Stimulated activated naive B cell treated with anti-CD40 and anti-IgM and Interleukin-4, amounts not matched to agents 10 μg/mL and 1 μg/mL and 100 μg/mL, for 72 hours (primary cell): ENCODE measurements at regions not wholly inside any gene's neighbourhood (a gene's known extent, or its start where the extent isn't known, plus 50 kb on each side); places are given as distances from the start of the nearest gene placed in this dataset.
"Not testable (repeated sequence)": the region's sequence is repeated elsewhere in the genome, so short reads cannot be mapped to it uniquely, and the experiment has no call there.

Experiments
- ATAC-seq, 2 donors: fragments of 150-1000 bp; cut with Tn5 transposase; replicated peaks; 2 replicates each; pipeline ENCODE4 v1.10.0; 2021; ENCODE audit warnings: moderate library complexity in 1 of 2
- DNase-seq: peaks from one replicate; pipeline ENCODE4 v3.0.0; 2021
- H3K27ac Mint-ChIP-seq: one replicate; pipeline ENCODE4 v1.8.0; 2022; ENCODE audit warnings: mild to moderate bottlenecking, mixed read lengths
- H3K27me3 Mint-ChIP-seq, 2 donors: one replicate each; pipeline ENCODE4 v1.8.0; 2022; ENCODE audit warnings: mixed read lengths in 2 of 2
- H3K36me3 Mint-ChIP-seq, 2 donors: one replicate each; pipeline ENCODE4 v1.8.0; 2022; ENCODE audit warnings: mixed read lengths in 2 of 2, mild to moderate bottlenecking in 1 of 2
- H3K4me1 Mint-ChIP-seq, 2 donors: one replicate each; pipeline ENCODE4 v1.8.0; 2022; ENCODE audit warnings: mixed read lengths in 2 of 2, mild to moderate bottlenecking in 1 of 2
- H3K4me3 Mint-ChIP-seq, 2 donors: one replicate each; pipeline ENCODE4 v1.8.0; 2022; ENCODE audit warnings: mild to moderate bottlenecking in 2 of 2, mixed read lengths in 2 of 2, moderate library complexity in 1 of 2
- H3K9me3 Mint-ChIP-seq, 2 donors: one replicate each; pipeline ENCODE4 v1.8.0; 2022; ENCODE audit warnings: mixed read lengths in 2 of 2, mild to moderate bottlenecking in 1 of 2

GRCh38 chr17:30601984-30602383, 124.8 kb downstream of the GOSR1 start:
- not testable (repeated sequence) for ATAC-seq, H3K9me3 Mint-ChIP-seq, DNase-seq, H3K27ac Mint-ChIP-seq, H3K27me3 Mint-ChIP-seq, H3K36me3 Mint-ChIP-seq
- Mint-ChIP-seq H3K4me1 (peaks cover 13 to 26% of the 10 kb centered on the region in 2 donors), H3K4me3 (peak overlapping the region; percentile 65 to 78)

GRCh38 chr17:30600830-30601494, 123.8 kb downstream of the GOSR1 start:
- ATAC-seq (peak; percentile 20 to 21), DNase-seq (peak; percentile 24)
- H3K4me1 Mint-ChIP-seq: peaks cover 13 to 26% of the 10 kb centered on the region in 2 donors
- peaks cover 0 to 3% of the 10 kb centered on the region in 2 donors for H3K36me3 Mint-ChIP-seq
- H3K27ac Mint-ChIP-seq: peak overlapping the region; percentile 95
- H3K27me3 Mint-ChIP-seq: no peaks in the 10 kb centered on the region
- H3K4me3 Mint-ChIP-seq: peak overlapping the region; percentile 97 to 99
- H3K9me3 Mint-ChIP-seq: peaks cover 0 to 2% of the 10 kb centered on the region in 2 donors

DNA sequence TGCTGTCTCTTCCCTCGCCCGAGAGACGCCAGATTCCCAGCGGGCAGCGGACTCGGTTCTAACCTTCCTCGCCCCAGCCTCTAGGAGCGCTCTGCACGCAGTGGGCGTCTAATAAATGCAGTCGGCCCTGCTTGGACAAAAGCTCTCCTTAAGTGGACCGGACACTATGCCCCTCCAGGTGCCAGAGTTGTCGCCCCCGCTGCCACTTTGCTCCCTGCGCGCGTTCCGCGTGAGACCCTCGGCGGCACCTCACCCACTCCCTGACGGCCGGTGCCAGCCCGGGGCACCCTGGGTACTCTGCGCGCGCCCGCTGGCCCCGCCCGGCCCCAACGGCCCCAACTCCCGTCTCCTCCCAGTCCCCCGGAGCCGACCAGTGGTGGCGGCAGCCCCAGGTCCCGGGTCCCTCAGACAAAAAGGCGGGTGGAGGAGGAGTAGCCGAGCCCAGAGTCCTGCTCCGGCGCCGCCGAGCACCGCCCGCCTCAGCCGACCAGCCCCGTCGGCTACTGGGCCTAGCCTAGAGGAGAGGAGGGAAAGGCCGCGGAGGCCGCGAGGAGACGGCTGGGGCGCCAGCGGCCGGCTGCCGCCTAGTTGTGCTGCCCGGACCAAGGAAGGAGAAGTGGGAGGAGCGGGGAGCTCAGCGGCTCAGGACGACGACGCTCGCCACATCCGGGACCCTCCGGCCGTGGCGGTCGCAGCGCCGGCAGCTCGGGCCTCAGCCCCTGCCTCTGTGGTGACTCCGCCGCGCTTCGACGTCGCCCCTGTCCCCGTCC, 123.0 kb downstream of the GOSR1 start:
- H3K4me3 Mint-ChIP-seq: peak overlapping the region; percentile 97 to 99
- H3K4me1 Mint-ChIP-seq: peaks cover 13 to 25% of the 10 kb centered on the region in 2 donors
- DNase-seq (peak; percentile 79), ATAC-seq (peak; percentile 92 to 94)
- H3K27me3 Mint-ChIP-seq: no peaks in the 10 kb centered on the region
- H3K9me3 Mint-ChIP-seq: peaks cover 0 to 4% of the 10 kb centered on the region in 2 donors
- H3K27ac Mint-ChIP-seq: peak overlapping the region; percentile 96
- peaks cover 0 to 3% of the 10 kb centered on the region in 2 donors for H3K36me3 Mint-ChIP-seq

- H3K4me3 Mint-ChIP-seq: peak overlapping the region; percentile 97 to 99
- H3K36me3 Mint-ChIP-seq: no peaks in the 10 kb centered on the region
- peak overlapping the region; percentile 96 for H3K27ac Mint-ChIP-seq
- H3K27me3 Mint-ChIP-seq: no peaks in the 10 kb centered on the region
- peaks cover 0 to 6% of the 10 kb centered on the region in 2 donors for H3K9me3 Mint-ChIP-seq
- peak in 1 of 2 donors; percentile 0 for ATAC-seq
- peaks cover 10 to 19% of the 10 kb centered on the region in 2 donors for H3K4me1 Mint-ChIP-seq
- peak; percentile 8 for DNase-seq
These were observed 122.3 kb downstream of the GOSR1 start for GRCh38 chr17:30599428-30600059.

- Mint-ChIP-seq H3K27ac (no peak overlapping the region), H3K4me1 (peaks cover 7 to 19% of the 10 kb centered on the region in 2 donors)
These were observed 120.6 kb downstream of the GOSR1 start for GRCh38 chr17:30597776-30598288.

GRCh38 chr17:30596948-30597775, 120.0 kb downstream of the GOSR1 start:
- not testable (repeated sequence) for ATAC-seq, H3K27ac Mint-ChIP-seq
- H3K4me1 Mint-ChIP-seq: peaks cover 7 to 19% of the 10 kb centered on the region in 2 donors

More at GRCh38 chr17:30597776-30598288, 120.6 kb downstream of the GOSR1 start:
- H3K36me3 Mint-ChIP-seq: no peaks in the 10 kb centered on the region
- H3K9me3 Mint-ChIP-seq: peaks cover 0 to 6% of the 10 kb centered on the region in 2 donors
- no peak for ATAC-seq
- H3K4me3 Mint-ChIP-seq: no peak overlapping the region
- no peaks in the 10 kb centered on the region for H3K27me3 Mint-ChIP-seq
- no peak for DNase-seq

GRCh38 chr17:30594953-30595371, 117.8 kb downstream of the GOSR1 start:
- not testable (repeated sequence) for H3K27me3 Mint-ChIP-seq, H3K4me3 Mint-ChIP-seq, H3K36me3 Mint-ChIP-seq, DNase-seq, H3K4me1 Mint-ChIP-seq, H3K9me3 Mint-ChIP-seq, ATAC-seq, H3K27ac Mint-ChIP-seq

More at GRCh38 chr17:30596948-30597775, 120.0 kb downstream of the GOSR1 start:
- H3K36me3 Mint-ChIP-seq, H3K9me3 Mint-ChIP-seq, H3K27me3 Mint-ChIP-seq, H3K4me3 Mint-ChIP-seq, DNase-seq: not testable (repeated sequence)

- H3K36me3 Mint-ChIP-seq: no peaks in the 10 kb centered on the region
- no peak overlapping the region for H3K27ac Mint-ChIP-seq
- no peak overlapping the region for H3K4me3 Mint-ChIP-seq
- H3K9me3 Mint-ChIP-seq: peaks cover 0 to 6% of the 10 kb centered on the region in 2 donors
- no peak for DNase-seq
- peaks cover 2 to 4% of the 10 kb centered on the region in 2 donors for H3K4me1 Mint-ChIP-seq
- ATAC-seq: no peak
- H3K27me3 Mint-ChIP-seq: no peaks in the 10 kb centered on the region
These were observed 117.2 kb downstream of the GOSR1 start for GRCh38 chr17:30594223-30594952.

GRCh38 chr17:30590081-30590733, 113.0 kb downstream of the GOSR1 start:
- no peak for ATAC-seq
- Mint-ChIP-seq H3K9me3 (peaks cover 0 to 1% of the 10 kb centered on the region in 2 donors), H3K27ac (no peak overlapping the region), H3K27me3 (no peaks in the 10 kb centered on the region), H3K4me3 (no peak overlapping the region), H3K36me3 (no peaks in the 10 kb centered on the region), H3K4me1 (no peaks in the 10 kb centered on the region)
- no peak for DNase-seq

DNA sequence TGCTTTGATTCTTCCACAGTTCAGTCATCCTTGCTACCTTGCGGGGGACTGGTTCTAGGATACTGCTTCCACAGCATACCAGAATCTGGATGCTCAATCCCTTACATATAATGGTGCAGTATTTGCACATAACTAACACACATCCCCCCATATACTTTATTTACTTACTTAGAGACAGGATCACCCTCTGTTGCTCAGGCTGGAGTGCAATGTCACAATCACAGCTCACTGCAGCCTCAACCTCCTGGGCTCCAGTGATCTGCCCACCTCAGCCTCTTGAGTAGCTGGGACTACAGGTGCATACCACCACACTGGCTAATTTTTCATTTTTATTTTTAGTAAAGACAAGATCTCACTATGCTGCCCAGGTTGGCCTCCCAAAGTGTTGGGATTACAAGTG, 112.2 kb downstream of the GOSR1 start:
- Mint-ChIP-seq H3K9me3 (no peaks in the 10 kb centered on the region), H3K27ac (no peak overlapping the region), H3K27me3 (peaks cover 0 to 3% of the 10 kb centered on the region in 2 donors), H3K4me3 (no peak overlapping the region), H3K4me1 (no peaks in the 10 kb centered on the region), H3K36me3 (no peaks in the 10 kb centered on the region)
- DNase-seq: no peak
- ATAC-seq: no peak

GRCh38 chr17:30588798-30589247, 111.6 kb downstream of the GOSR1 start:
- no peak overlapping the region for H3K27ac Mint-ChIP-seq
- ATAC-seq (no peak), DNase-seq (no peak)
- no peaks in the 10 kb centered on the region for H3K4me1 Mint-ChIP-seq
- H3K9me3 Mint-ChIP-seq: no peaks in the 10 kb centered on the region
- H3K4me3 Mint-ChIP-seq: no peak overlapping the region
- H3K27me3 Mint-ChIP-seq: peaks cover 0 to 4% of the 10 kb centered on the region in 2 donors
- H3K36me3 Mint-ChIP-seq: no peaks in the 10 kb centered on the region

DNA sequence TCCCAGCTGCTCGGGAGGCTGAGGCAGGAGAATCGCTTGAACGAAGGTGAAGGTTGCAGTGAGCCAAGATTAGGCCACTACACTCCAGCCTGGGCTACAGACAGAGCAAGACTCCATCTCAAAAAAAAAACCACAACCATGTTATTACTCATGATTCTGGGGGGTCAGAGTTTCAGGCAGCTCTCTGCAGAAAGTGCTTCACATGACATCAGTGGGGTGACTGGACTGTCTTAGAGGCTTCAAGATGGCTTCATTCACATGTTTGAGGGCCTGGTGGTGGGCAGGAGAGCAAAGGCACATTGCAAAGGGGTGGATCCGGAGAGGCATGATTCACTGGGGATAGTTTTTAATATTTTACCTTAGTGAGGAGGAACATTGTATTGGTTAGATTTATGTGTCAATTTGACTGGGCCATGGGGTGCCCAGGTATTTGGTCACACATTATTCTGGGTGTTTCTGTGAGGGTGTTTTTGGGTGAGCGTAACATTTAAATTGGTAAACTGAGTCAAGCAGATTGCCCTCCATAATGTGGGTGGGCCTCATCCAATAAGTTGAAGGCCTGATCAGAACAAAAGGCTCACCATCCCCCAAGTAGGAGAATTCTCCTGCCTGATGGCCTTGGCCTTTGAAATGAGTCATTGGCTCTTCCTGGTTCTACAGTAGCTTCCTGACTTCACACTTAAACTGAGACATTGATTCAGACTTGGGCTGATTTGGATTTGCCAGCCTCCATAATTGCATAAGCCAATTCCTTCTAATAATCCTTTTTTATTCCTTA, 109.8 kb downstream of the GOSR1 start:
- H3K27ac Mint-ChIP-seq: no peak overlapping the region
- ATAC-seq (peak; percentile 33 to 53), DNase-seq (no peak)

More for the DNA sequence above, 109.8 kb downstream of the GOSR1 start:
- Mint-ChIP-seq H3K9me3 (no peaks in the 10 kb centered on the region), H3K27me3 (peaks cover 0 to 6% of the 10 kb centered on the region in 2 donors), H3K4me1 (no peaks in the 10 kb centered on the region), H3K4me3 (no peak overlapping the region), H3K36me3 (no peaks in the 10 kb centered on the region)
